Thyroid gland (tissue), 4 donors: ENCODE measurements at regions not wholly inside any gene's neighbourhood (a gene's known extent, or its start where the extent isn't known, plus 50 kb on each side); places are given as distances from the start of the nearest gene placed in this dataset.

ENCODE experiments used
- CTCF ChIP-seq, 6 experiments: fragments of 200-600 bp in 3 of 6; fragments of 450-650 bp in 3 of 6; sonication (generic) in 3 of 6; IDR thresholded peaks; one replicate each; pipeline ENCODE4 v1.5.1; 2016 to 2019; ENCODE audit warnings: antibody characterized with exemption in 6 of 6, mild to moderate bottlenecking in 2 of 6, inconsistent platforms in 1 of 6, moderate library complexity in 1 of 6
- POLR2A ChIP-seq, 2 donors: fragments of 450-650 bp; IDR thresholded peaks; one replicate each; pipeline ENCODE4 v1.6.1; 2017; ENCODE audit warnings: antibody characterized with exemption in 2 of 2, mild to moderate bottlenecking in 2 of 2, moderate library complexity in 1 of 2

- TF ChIP-seq POLR2A (IDR thresholded peaks at IDR 0.05) (no peak), CTCF (IDR thresholded peaks at IDR 0.05) (no peak)
Observed at GRCh38 chr9:8019636-8020035, 220.1 kb upstream of the DMAC1 start.
